ENCODE measurements at regions not wholly inside any gene's neighbourhood (a gene's known extent, or its start where the extent isn't known, plus 50 kb on each side); places are given as distances from the start of the nearest gene placed in this dataset.

- TF ChIP-seq CTCF (IDR thresholded peaks at IDR 0.05) (no peak), POLR2A (IDR thresholded peaks at IDR 0.05) (no peak)
These were observed 470.0 kb downstream of the SOX6 start for GRCh38 chr11:15886299-15886698.

Measured in uterus (tissue), 2 donors.